Endothelial cell of umbilical vein (primary cell): ENCODE measurements at regions not wholly inside any gene's neighbourhood (a gene's known extent, or its start where the extent isn't known, plus 50 kb on each side); places are given as distances from the start of the nearest gene placed in this dataset.

Experiments used
- BruUV-seq: library from RNA; stranded (reverse); fragments of 400-500 nt; replicated peaks from 2 replicates; lab custom pipeline; 2021; lab: Mats Ljungman, UMichigan
- CTCF ChIA-PET: fragments of 300-600, 350-600 bp; sonication (Branson Sonifier 250); formaldehyde crosslinking; loops from one replicate; lab custom pipeline; 2021; ENCODE audit warnings: antibody characterized with exemption, inconsistent platforms; lab: Charles Lee
- POLR2A ChIA-PET: fragments of 300-600, 350-600 bp; sonication (Branson Sonifier 250); formaldehyde crosslinking; loops from one replicate; lab custom pipeline; 2021; ENCODE audit warnings: antibody characterized with exemption, inconsistent platforms; lab: Charles Lee
- DNase-seq: peaks from one replicate; pipeline ENCODE4 v3.0.0-alpha.2; 2011; ENCODE audit warnings: low read depth, low spot score
- FAIRE-seq: peaks from 2 replicates; lab custom pipeline; 2011; peaks lifted over from hg19 to GRCh38; lab: Jason Lieb, UNC
- H2AFZ ChIP-seq: 2 replicates; pipeline ENCODE4 v1.6.0; 2012; ENCODE audit warnings: low read depth, low read length, control low read depth, inconsistent platforms
- H3K27ac ChIP-seq: 2 replicates; pipeline ENCODE4 v1.5.1; 2011; ENCODE audit warnings: low read depth, mild to moderate bottlenecking, control low read depth, low read length, moderate library complexity; ENCODE audit not compliant: insufficient read depth
- H3K27me3 ChIP-seq, 2 experiments: 2 replicates each; pipeline versions ENCODE4 v1.6.0 to v1.6.1; 2011; ENCODE audit warnings: low read length in 2 of 2, mixed read lengths in 1 of 2; ENCODE audit not compliant: control insufficient read depth in 2 of 2, insufficient read depth in 2 of 2
- H3K36me3 ChIP-seq, 2 experiments: 2 replicates in 1 of 2; 3 replicates in 1 of 2; pipeline ENCODE4 v1.5.1; 2011; ENCODE audit warnings: low read length in 2 of 2, mild to moderate bottlenecking in 1 of 2, moderate library complexity in 1 of 2; ENCODE audit not compliant: control insufficient read depth in 2 of 2, insufficient read depth in 2 of 2; ENCODE audit errors: extremely low read depth in 1 of 2
- H3K4me1 ChIP-seq: 3 replicates; pipeline ENCODE4 v1.5.1; 2011; ENCODE audit warnings: mild to moderate bottlenecking, low read length; ENCODE audit not compliant: control insufficient read depth, insufficient read depth; ENCODE audit errors: extremely low read depth
- H3K4me2 ChIP-seq: 2 replicates; pipeline ENCODE4 v1.6.1; 2011; ENCODE audit warnings: low read length, control low read depth, mixed read lengths; ENCODE audit not compliant: insufficient read depth
- H3K4me3 ChIP-seq, 3 experiments: fragments of 200-600 bp in 1 of 3; sonication (generic), shearing (Covaris generic) in 1 of 3; replicated peaks in 1 of 3; 2 replicates each; pipeline ENCODE4 v1.5.1; 2011 to 2016; ENCODE audit warnings: control low read depth in 3 of 3, low read length in 3 of 3, mild to moderate bottlenecking in 2 of 3, inconsistent platforms in 1 of 3, low read depth in 1 of 3, moderate library complexity in 1 of 3; ENCODE audit not compliant: insufficient read depth in 1 of 3
- H3K79me2 ChIP-seq: 2 replicates; pipeline ENCODE4 v1.6.0; 2012; ENCODE audit warnings: low read length, inconsistent platforms; ENCODE audit not compliant: control insufficient read depth, insufficient read depth
- H3K9ac ChIP-seq: replicated peaks from 2 replicates; pipeline ENCODE3; 2011; ENCODE audit warnings: low read length, control low read depth; ENCODE audit not compliant: insufficient read depth; ENCODE audit errors: extremely low read depth
- H3K9me1 ChIP-seq: replicated peaks from 3 replicates; pipeline ENCODE4 v1.6.0; 2011; ENCODE audit warnings: mild to moderate bottlenecking, low read length; ENCODE audit not compliant: control insufficient read depth, insufficient read depth; ENCODE audit errors: extremely low read depth
- H3K9me3 ChIP-seq: replicated peaks from 2 replicates; pipeline ENCODE4 v1.5.1; 2012; ENCODE audit warnings: low read length, inconsistent platforms; ENCODE audit not compliant: control insufficient read depth, insufficient read depth
- H4K20me1 ChIP-seq: replicated peaks from 2 replicates; pipeline ENCODE3; 2011; ENCODE audit warnings: mild to moderate bottlenecking, low read length; ENCODE audit not compliant: control insufficient read depth, insufficient read depth; ENCODE audit errors: extremely low read depth
- CTCF ChIP-seq, 2 donors: IDR thresholded peaks; 1 replicate in 1 of 2; 2 replicates in 1 of 2; pipeline ENCODE4 v1.5.1; 2011; ENCODE audit warnings: low read length in 2 of 2, mild to moderate bottlenecking in 2 of 2, moderate library complexity in 2 of 2, control low read depth in 1 of 2, inconsistent platforms in 1 of 2, low read depth in 1 of 2; ENCODE audit not compliant: insufficient read depth in 1 of 2; ENCODE audit errors: extremely low read depth in 1 of 2
- EZH2 ChIP-seq: IDR thresholded peaks from 2 replicates; pipeline ENCODE4 v1.6.1; 2012; ENCODE audit warnings: borderline replicate concordance, low read depth, mild to moderate bottlenecking, moderate library complexity, low read length, inconsistent platforms; ENCODE audit not compliant: severe bottlenecking
- FOS ChIP-seq: IDR thresholded peaks from 2 replicates; pipeline ENCODE4 v1.6.1; 2011; ENCODE audit warnings: mild to moderate bottlenecking, low read length, moderate library complexity, borderline replicate concordance; ENCODE audit not compliant: insufficient read depth
- GATA2 ChIP-seq: IDR thresholded peaks from 2 replicates; pipeline ENCODE4 v1.7.0; 2011; ENCODE audit warnings: low read depth, mild to moderate bottlenecking, moderate library complexity, mixed read lengths, low read length; ENCODE audit not compliant: insufficient read length, insufficient read depth
- JUN ChIP-seq: IDR thresholded peaks from 2 replicates; pipeline ENCODE4 v1.6.1; 2011; ENCODE audit warnings: borderline replicate concordance, low read depth; ENCODE audit not compliant: insufficient read length, insufficient read depth
- MAX ChIP-seq: IDR thresholded peaks from 2 replicates; pipeline ENCODE4 v1.6.1; 2011; ENCODE audit not compliant: insufficient read depth, insufficient read length
- MYC ChIP-seq: IDR thresholded peaks from one replicate; pipeline ENCODE4 v1.6.1; 2011; ENCODE audit warnings: mild to moderate bottlenecking, low read depth, low read length
- POLR2A ChIP-seq: IDR thresholded peaks from 2 replicates; pipeline ENCODE4 v1.6.1; 2012; ENCODE audit warnings: low read depth, mild to moderate bottlenecking, control low read depth, low read length
- POLR2AphosphoS5 ChIP-seq: IDR thresholded peaks from 2 replicates; pipeline ENCODE4 v1.6.1; 2012; ENCODE audit warnings: low read depth, mild to moderate bottlenecking, control low read depth, low read length, moderate library complexity; ENCODE audit not compliant: insufficient read depth
- dilution Hi-C: fragments of 300-500 bp; cut with MboI; formaldehyde crosslinking; loops from one replicate; pipeline ENCODE4 v1.15.0; 2019; ENCODE audit warnings: low sequenced_read_pairs; ENCODE audit not compliant: extremely low pct_ligation_motif_present
- intact Hi-C: fragments of 100-400 bp; cut with micrococcal nuclease; formaldehyde crosslinking; loops from one replicate; pipeline ENCODE4 v1.10.0; 2022

DNA sequence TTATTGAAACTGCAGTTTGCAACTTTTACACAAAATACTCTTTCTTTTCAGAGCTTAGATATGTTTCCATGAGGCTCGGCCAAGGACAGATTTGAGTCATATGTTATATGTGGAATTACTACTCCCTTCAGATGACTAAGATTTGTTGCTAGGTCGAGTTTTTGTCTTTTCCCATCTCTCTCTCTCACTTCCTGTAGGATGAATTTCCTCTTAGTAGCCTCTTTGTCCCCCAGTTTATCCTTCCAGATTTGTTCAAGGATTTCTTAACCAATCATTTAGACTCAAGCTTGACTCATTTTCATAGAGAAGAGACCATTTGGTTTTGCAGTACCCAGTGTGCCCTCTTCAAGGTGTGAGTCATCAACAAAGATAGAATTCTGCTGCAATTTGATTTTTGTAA is 209.2 kb downstream of the GLUD2 start:
- CTCF ChIA-PET: no interaction called here
- H3K27me3 ChIP-seq: no peaks in the 10 kb centered on the region
- no peak for FAIRE-seq
- no peaks in the 10 kb centered on the region for H3K4me1 ChIP-seq
- no peak for DNase-seq
- no peak overlapping the region for H3K4me2 ChIP-seq
- H3K27ac ChIP-seq: no peak overlapping the region
- no peaks in the 10 kb centered on the region for H4K20me1 ChIP-seq
- POLR2A ChIA-PET: no interaction called here
- no peak overlapping the region for H3K4me3 ChIP-seq
- intact Hi-C loops (no loop called here), dilution Hi-C loops (no loop called here)
- BruUV-seq: no TSS peak
- H3K9ac ChIP-seq: no peak overlapping the region
- no peak overlapping the region for H2AFZ ChIP-seq
- no peaks in the 10 kb centered on the region for H3K79me2 ChIP-seq
- TF ChIP-seq JUN (no peak), MYC (no peak), GATA2 (no peak), POLR2A (no peak), EZH2 (no peak), MAX (no peak), CTCF (IDR thresholded peaks at IDR 0.05; ENCODE audit: extremely low read depth in 1 of 2, insufficient read depth in 1 of 2, low read depth in 1 of 2, low read length in 2 of 2) (no peak), POLR2AphosphoS5 (no peak), FOS (no peak)
- H3K9me3 ChIP-seq: no peaks in the 10 kb centered on the region
- no peaks in the 10 kb centered on the region for H3K36me3 ChIP-seq
- H3K9me1 ChIP-seq: no peaks in the 10 kb centered on the region
